AG08396 (cell line): ENCODE measurements at regions not wholly inside any gene's neighbourhood (a gene's known extent, or its start where the extent isn't known, plus 50 kb on each side); places are given as distances from the start of the nearest gene placed in this dataset.

Source experiments
- DNase-seq: peaks from one replicate; pipeline ENCODE4 v3.0.0; 2012; ENCODE audit warnings: low spot score, mixed read lengths

DNA sequence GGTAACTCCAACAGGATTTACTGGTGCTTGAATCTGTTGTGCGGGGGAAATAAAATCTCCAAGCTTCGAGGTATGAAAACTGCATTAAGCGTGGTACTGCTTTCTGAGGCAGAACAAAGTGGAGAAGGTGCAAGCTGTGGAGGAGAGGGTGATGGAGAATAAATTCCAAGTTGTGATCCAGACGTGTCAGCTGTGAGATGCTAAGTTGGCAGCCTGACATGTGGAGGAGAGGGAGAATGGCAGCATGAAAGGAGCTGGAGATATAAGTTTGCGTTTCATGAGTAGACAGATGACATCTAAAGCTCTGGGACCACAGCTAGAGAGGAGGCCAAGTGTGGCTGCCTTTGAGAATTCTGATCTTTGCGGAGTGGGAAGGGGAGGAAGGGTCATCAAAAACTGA, 411.8 kb downstream of the FBXO15 start:
- DNase-seq: no peak

GRCh38 chr18:73733806-73734314, 413.8 kb downstream of the FBXO15 start:
- no peak for DNase-seq

- no peak for DNase-seq
Measured at GRCh38 chr18:73733376-73733775, 414.3 kb downstream of the FBXO15 start.

- DNase-seq: no peak
Measured at GRCh38 chr18:73728657-73729056, 419.0 kb downstream of the FBXO15 start.

DNA sequence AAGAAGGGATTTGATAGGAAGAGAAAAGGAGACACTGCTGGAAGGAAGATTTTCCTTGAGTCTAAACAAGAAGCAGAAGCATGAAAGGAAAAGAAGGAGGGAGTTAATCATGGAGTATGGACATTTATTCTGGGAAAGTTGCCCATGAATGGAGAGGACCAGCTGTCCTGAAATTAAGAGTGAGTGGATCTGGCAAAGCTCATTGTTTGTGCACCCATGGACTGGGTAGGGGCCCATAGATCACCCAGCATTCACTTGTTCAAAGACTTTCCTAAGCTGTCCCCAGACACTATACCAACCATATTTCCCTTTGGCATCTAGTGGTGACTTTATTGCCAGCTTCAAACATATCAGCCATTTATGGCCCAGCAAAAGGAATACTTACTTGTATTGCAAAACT, 422.7 kb downstream of the FBXO15 start:
- no peak for DNase-seq

DNA sequence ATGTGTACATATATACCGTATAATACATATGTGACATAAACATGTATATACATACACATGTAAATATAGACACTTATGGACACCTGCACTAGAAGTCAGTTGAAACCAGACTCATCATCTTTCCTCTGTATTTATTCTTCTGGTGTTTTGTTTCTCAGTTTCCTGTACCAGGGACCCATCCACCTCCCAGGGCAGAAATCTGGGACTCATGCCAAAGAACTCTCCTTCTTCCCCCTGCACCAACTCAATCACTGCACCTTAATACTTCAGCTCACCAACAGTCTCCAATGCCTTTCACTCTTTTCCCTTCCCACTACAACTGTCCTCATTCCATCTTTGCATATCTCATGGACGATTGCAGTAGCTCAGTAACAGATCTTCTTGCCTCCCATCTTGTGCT, 428.0 kb downstream of the FBXO15 start:
- no peak for DNase-seq

DNA sequence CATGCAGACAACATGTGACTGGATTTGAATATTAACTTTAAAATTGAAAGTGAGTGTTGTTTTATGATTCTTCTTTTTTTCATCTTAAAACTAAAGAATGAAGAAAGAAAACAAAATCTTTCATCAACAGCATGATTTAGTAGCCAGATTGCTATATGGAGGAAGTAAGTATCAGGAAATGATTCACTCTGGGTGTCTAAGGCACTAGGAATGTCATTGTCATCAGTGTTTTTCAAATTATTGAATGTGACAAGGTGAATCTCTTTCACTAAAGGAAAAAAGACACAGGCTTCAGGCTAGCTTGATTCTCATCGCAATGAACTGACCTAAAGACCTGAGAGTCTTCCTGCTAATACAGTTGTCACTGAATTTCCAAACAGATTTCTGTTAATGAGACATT, 430.1 kb downstream of the FBXO15 start:
- no peak for DNase-seq

DNA sequence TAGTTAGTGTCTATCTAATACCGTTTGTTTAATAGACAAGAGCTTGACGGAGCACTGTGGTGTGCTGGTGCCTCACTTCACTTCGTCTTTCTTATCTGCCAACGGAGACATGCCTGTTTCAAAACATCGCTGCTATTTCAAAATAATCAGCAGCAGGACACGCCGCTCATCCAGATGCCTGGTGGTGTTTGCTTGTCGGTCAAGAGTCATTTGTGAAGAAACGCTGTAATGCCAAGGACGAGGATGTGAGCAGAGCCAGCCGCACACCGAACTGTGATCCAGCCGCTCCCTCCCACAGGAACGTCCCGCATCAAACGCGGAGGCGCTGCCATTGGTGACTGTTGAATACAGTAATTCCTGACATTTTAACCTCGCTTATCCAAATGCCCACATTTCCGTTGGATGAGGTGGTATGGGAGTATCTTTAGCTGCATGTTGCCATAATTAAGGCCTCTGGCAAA, 432.4 kb downstream of the FBXO15 start:
- peak; percentile 32 for DNase-seq

GRCh38 chr18:73714466-73714865, 433.2 kb downstream of the FBXO15 start:
- no peak for DNase-seq

DNA sequence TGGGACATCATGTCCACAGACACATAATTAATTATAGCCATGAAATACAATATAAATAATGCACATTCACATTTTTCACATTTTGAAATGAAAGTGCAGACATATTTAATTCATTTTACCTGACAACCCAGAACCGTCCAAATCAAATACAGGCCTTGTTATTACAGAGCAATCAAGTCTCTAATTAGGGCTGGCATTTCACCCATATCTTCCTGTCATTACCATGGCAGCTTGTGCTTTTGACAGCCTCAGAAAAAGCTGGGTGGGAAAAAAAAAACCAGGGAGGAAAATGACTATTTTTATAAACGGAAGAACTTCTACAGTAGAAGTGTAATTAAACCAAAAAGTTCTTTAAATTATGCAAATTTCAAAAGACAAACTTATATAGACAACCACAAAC, 436.4 kb downstream of the FBXO15 start:
- DNase-seq: no peak

DNA sequence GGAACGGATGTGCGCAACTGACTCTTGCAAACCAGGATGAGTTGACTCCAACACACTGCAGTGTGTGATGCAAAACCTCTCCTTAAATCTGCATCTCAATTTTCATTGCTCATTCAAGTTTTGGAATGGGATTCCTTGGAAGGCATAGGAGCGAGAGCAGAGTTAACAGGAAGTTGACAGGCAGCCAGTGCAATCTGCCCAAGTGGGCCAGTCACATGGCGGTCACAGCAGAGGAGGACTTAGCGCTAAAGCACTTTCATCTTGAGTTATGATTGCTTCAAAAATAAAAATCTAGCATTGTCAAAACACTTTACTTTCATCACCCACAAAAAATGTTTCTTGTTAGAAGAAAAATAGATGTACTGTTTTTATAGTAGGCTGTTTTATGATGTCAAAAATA, 439.0 kb downstream of the FBXO15 start:
- no peak for DNase-seq

GRCh38 chr18:73707035-73707434, 440.6 kb downstream of the FBXO15 start:
- no peak for DNase-seq

DNA sequence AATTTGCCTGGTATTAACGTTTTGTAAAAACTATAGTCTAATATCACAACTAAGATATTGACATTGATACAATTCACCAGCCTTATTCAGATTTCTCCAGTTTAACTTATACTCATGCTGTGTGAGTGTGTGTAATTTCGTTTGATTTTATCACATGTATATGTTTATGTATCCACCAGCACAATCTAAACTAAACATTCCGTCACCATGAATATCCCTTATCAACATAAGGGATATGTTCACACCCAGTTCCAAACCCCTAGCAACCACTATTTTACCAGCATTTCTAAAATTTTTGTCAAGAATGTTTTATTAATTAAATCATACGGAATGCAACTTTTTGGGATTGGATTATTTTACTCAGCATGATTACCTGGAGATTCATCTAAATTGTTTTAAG, 450.3 kb downstream of the FBXO15 start:
- DNase-seq: no peak

DNA sequence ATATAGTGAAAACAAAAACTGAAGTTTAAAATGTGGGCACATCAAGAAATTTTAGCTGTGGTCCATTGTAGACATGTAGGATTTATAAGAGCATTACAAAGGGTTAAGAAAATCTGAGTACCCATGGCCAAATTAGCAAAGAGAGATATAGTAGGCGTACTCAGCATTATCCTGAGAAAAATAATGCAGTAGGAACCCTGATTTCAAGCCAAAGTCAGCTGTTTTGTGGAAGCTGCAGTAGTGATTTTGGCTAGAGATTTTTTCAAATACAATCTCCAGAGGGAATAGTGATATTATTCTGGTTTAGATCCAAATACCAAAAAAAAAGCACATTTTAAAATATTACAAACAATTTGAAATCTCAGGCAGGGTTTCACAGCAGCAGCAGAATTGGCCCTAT, 450.9 kb downstream of the FBXO15 start:
- DNase-seq: no peak

- DNase-seq: no peak
Measured at GRCh38 chr18:73696171-73696570, 451.5 kb downstream of the FBXO15 start.

DNA sequence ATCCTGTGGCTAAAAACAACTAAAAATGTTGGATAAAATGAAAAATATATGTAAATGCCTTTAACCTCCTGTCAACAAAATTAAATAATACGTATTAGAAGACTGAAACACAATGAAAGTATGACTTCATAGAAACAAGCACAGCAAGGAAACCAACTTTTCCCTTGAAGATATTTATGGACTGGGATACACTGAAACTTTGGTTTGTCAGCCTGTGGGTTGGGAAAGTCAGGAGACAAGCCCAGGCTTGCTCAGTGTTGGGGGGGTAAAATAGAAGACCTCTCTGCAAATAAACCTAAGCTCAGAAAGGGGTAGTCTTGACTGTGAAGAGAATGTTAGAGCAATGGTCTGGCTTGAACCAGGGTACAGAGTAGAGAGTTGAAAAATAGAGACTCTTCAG, 454.5 kb downstream of the FBXO15 start:
- no peak for DNase-seq

- no peak for DNase-seq
Measured at GRCh38 chr18:73691624-73692023, 456.0 kb downstream of the FBXO15 start.

GRCh38 chr18:73691118-73691517, 456.5 kb downstream of the FBXO15 start:
- DNase-seq: peak; percentile 58

GRCh38 chr18:73690222-73690621, 457.4 kb downstream of the FBXO15 start:
- DNase-seq: no peak

GRCh38 chr18:73688851-73689711, 458.6 kb downstream of the FBXO15 start:
- peak; percentile 29 for DNase-seq

DNA sequence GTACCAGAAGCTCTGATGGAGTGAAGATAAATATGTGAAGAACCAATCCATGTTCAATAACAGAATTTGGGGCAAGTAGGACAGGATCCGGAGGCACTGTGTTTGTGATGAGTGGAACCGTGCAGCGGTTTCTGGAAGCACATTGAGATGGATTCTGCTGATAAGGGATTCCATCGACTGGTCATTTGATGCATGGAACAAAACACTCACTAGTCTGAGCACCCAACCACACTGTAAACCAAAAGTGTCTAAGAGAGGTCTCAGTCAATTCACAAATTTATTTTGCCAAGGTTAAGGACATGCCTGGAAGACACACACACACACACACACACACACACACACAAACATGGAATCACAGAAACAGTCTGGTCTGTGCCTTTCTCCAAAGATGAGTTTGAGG, 459.5 kb downstream of the FBXO15 start:
- DNase-seq: no peak

DNA sequence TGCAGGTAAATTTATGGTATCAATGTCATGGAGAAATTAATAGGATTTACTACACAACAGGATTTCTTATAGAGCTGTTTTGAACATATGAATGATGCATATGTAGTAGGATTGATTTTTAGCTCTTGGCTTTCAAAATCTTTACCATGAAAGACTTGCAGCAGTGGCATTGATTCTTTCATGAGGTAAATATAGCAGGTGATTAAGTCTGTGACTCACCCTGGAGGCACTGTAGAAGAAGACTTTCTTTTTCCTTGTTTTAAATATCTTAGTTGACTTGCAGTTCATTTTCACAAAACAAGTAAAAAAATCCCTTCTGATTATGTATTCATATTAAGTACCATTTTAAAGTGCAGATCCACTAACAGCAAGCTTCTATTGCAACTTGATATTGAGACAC, 463.0 kb downstream of the FBXO15 start:
- DNase-seq: no peak

GRCh38 chr18:73683409-73684238, 464.0 kb downstream of the FBXO15 start:
- no peak for DNase-seq
